K562 (cell line): ENCODE measurements at regions not wholly inside any gene's neighbourhood (a gene's known extent, or its start where the extent isn't known, plus 50 kb on each side); places are given as distances from the start of the nearest gene placed in this dataset.

Source experiments
- ATAC-seq: fragments of 200-7000 bp; cut with Tn5 transposase; 3 replicates; pipeline ENCODE4 v1.9.1; 2020; ENCODE audit warnings: moderate library complexity
- BruUV-seq: library from RNA; stranded (reverse); fragments of 400-500 nt; replicated peaks from 2 replicates; lab custom pipeline; 2021; lab: Mats Ljungman, UMichigan
- CTCF ChIA-PET: fragments of 300-600 bp; formaldehyde crosslinking; extraction: SDS; loops from one replicate; lab custom pipeline; 2021; ENCODE audit warnings: low intra/inter-chr PET ratio; lab: Yijun Ruan, JAX
- POLR2A ChIA-PET: fragments of 300-600, 350-650 bp; sonication (Branson Sonifier 250); formaldehyde crosslinking; extraction: SDS; loops from one replicate; lab custom pipeline; 2021; ENCODE audit warnings: antibody characterized with exemption, inconsistent platforms; lab: Yijun Ruan, JAX
- DNase-seq, 4 experiments: peaks; one replicate each; pipeline versions ENCODE4 v3.0.0 to v3.0.0-alpha.2; 2011 to 2018; ENCODE audit warnings: low spot score in 3 of 4, mixed read lengths in 3 of 4; ENCODE audit errors: extremely low read depth in 1 of 4
- FAIRE-seq: peaks from 2 replicates; lab custom pipeline; 2011; peaks lifted over from hg19 to GRCh38; lab: Jason Lieb, UNC
- H2AFZ ChIP-seq: 2 replicates; pipeline ENCODE4 v1.6.0; 2011; ENCODE audit warnings: low read depth, low read length, control low read depth, inconsistent platforms
- H3K27ac ChIP-seq: fragments of 200-600 bp; 3 replicates; pipeline ENCODE4 v1.8.0; 2011; ENCODE audit warnings: low read depth, mild to moderate bottlenecking, control low read depth, inconsistent platforms, low read length, moderate library complexity, mixed read lengths; ENCODE audit errors: extremely low read depth
- H3K27me3 ChIP-seq, 2 experiments: fragments of 300-600 bp in 1 of 2; 2 replicates in 1 of 2; 3 replicates in 1 of 2; pipeline versions ENCODE4 v1.6.0 to v1.8.0; 2011; ENCODE audit warnings: inconsistent platforms in 2 of 2, low read length in 2 of 2, mild to moderate bottlenecking in 1 of 2, mixed read lengths in 1 of 2, moderate library complexity in 1 of 2; ENCODE audit not compliant: control insufficient read depth in 2 of 2, insufficient read depth in 2 of 2
- H3K36me3 ChIP-seq: fragments of 300-600 bp; 3 replicates; pipeline ENCODE4 v1.8.0; 2011; ENCODE audit warnings: mild to moderate bottlenecking, low read length, inconsistent platforms; ENCODE audit not compliant: control insufficient read depth, insufficient read depth
- H3K4me1 ChIP-seq, 2 experiments: fragments of 200-600 bp in 1 of 2; replicated peaks in 1 of 2; 2 replicates in 1 of 2; 3 replicates in 1 of 2; pipeline versions ENCODE4 v1.5.1 to v1.8.0; 2011; ENCODE audit warnings: inconsistent platforms in 2 of 2, low read length in 2 of 2, mild to moderate bottlenecking in 1 of 2, mixed read lengths in 1 of 2, moderate library complexity in 1 of 2; ENCODE audit not compliant: control insufficient read depth in 2 of 2, insufficient read depth in 2 of 2
- H3K4me2 ChIP-seq: 2 replicates; pipeline ENCODE4 v1.6.1; 2011; ENCODE audit warnings: low read length, control low read depth, inconsistent platforms, mixed read lengths; ENCODE audit not compliant: insufficient read depth
- H3K4me3 ChIP-seq: fragments of 200-600 bp; sonication (generic), shearing (Covaris generic); 2 replicates; pipeline ENCODE4 v1.5.1; 2016; ENCODE audit warnings: control low read depth, inconsistent platforms
- H3K79me2 ChIP-seq: fragments of 200-600 bp; 3 replicates; pipeline ENCODE4 v1.8.0; 2011; ENCODE audit warnings: low read length, inconsistent platforms; ENCODE audit not compliant: control insufficient read depth, insufficient read depth
- H3K9ac ChIP-seq, 2 experiments: 2 replicates each; pipeline versions ENCODE4 v1.6.0 to v1.6.1; 2011; ENCODE audit warnings: low read depth in 2 of 2, low read length in 2 of 2, control low read depth in 1 of 2, inconsistent platforms in 1 of 2, mild to moderate bottlenecking in 1 of 2, mixed read lengths in 1 of 2; ENCODE audit not compliant: insufficient read depth in 1 of 2
- H3K9me1 ChIP-seq: one replicate; pipeline ENCODE4 v1.6.0; 2011; ENCODE audit warnings: inconsistent platforms, mild to moderate bottlenecking, low read length, moderate library complexity; ENCODE audit not compliant: control insufficient read depth, insufficient read depth
- H3K9me3 ChIP-seq: replicated peaks from 2 replicates; pipeline ENCODE4 v1.5.1; 2011; ENCODE audit warnings: low read depth, low read length, inconsistent platforms; ENCODE audit not compliant: control insufficient read depth, insufficient read depth
- H4K20me1 ChIP-seq: replicated peaks from 2 replicates; pipeline ENCODE4 v1.6.1; 2011; ENCODE audit warnings: low read length, inconsistent platforms, mixed read lengths; ENCODE audit not compliant: control insufficient read depth, insufficient read depth
- GTF2F1 ChIP-seq: IDR thresholded peaks from 2 replicates; pipeline ENCODE4 v1.6.1; 2011; ENCODE audit warnings: low read depth, low read length, improper control_type of control experiment
- HOXB6 ChIP-seq: fragments of 250-450 bp; sonication (Bioruptor Pico); IDR thresholded peaks from 2 replicates; pipeline ENCODE4 v1.5.1; 2022; ENCODE audit warnings: mild to moderate bottlenecking, borderline replicate concordance
- MEIS2 ChIP-seq: fragments of 450-650 bp; IDR thresholded peaks from 2 replicates; pipeline ENCODE4 v1.6.1; 2014; ENCODE audit warnings: mild to moderate bottlenecking; ENCODE audit not compliant: partially characterized antibody
- MTA1 ChIP-seq: fragments of 450-650 bp; IDR thresholded peaks from 2 replicates; pipeline ENCODE4 v1.6.1; 2017; ENCODE audit warnings: borderline replicate concordance
- PTBP1 ChIP-seq: fragments of 200-400 bp; formaldehyde crosslinking; IDR thresholded peaks from 2 replicates; pipeline ENCODE4 v1.6.1; 2017; ENCODE audit warnings: low read depth, low read length
- RBM25 ChIP-seq: fragments of 200-400 bp; formaldehyde crosslinking; IDR thresholded peaks from 2 replicates; pipeline ENCODE4 v1.6.1; 2018; ENCODE audit warnings: low read length, low read depth, moderate library complexity; ENCODE audit not compliant: severe bottlenecking
- SREBF2 ChIP-seq: sonication (generic); formaldehyde crosslinking; IDR thresholded peaks from 2 replicates; pipeline ENCODE4 v1.4.0; 2020; ENCODE audit warnings: mild to moderate bottlenecking, missing genetic modification reagents
- XRCC4 ChIP-seq: IDR thresholded peaks from one replicate; pipeline ENCODE4 v1.6.1; 2011; ENCODE audit not compliant: insufficient read depth, insufficient read length; ENCODE audit errors: extremely low read depth
- ZBTB8A ChIP-seq: fragments of 450-650 bp; IDR thresholded peaks from 2 replicates; pipeline ENCODE4 v1.6.1; 2018; ENCODE audit warnings: mild to moderate bottlenecking, moderate library complexity; ENCODE audit not compliant: partially characterized antibody
- ZKSCAN8 ChIP-seq: fragments of 200-800 bp; sonication (Bioruptor generic); IDR thresholded peaks from 2 replicates; pipeline ENCODE4 v1.6.1; 2016; ENCODE audit warnings: missing genetic modification characterization, missing compliant biosample characterization
- ZNF668 ChIP-seq: fragments of 250-450 bp; sonication (Bioruptor Pico); IDR thresholded peaks from 2 replicates; pipeline ENCODE4 v1.8.0; 2022; ENCODE audit warnings: mild to moderate bottlenecking, inconsistent platforms
- WGBS: fragments of 100-300 bp; shearing (Covaris generic); methylation state at CpG from one replicate; pipeline ENCODE4 v1.1.6; 2016; ENCODE audit warnings: low coverage, mixed read lengths; ENCODE audit not compliant: insufficient coverage; ENCODE audit errors: missing lambda C conversion rate; 5-methylcytosine and 5-hydroxymethylcytosine counted together
- in situ Hi-C: fragments of 300-500 bp; cut with MboI; formaldehyde crosslinking; loops from 4 replicates; pipeline ENCODE4 v1.15.0; 2018; ENCODE audit warnings: inconsistent platforms, mixed read lengths
- intact Hi-C: fragments of 100-400 bp; cut with micrococcal nuclease; formaldehyde crosslinking; loops from 2 replicates; pipeline ENCODE4 v1.14.2; 2022
- TF ChIP-seq, protein P1 (sequence below), 2 experiments: fragments of 450-650 bp in 1 of 2; IDR thresholded peaks; 2 replicates each; pipeline ENCODE4 v1.6.1; 2011 to 2017; ENCODE audit warnings: low read depth in 2 of 2, antibody characterized with exemption in 1 of 2, borderline replicate concordance in 1 of 2, low read length in 1 of 2, mild to moderate bottlenecking in 1 of 2, mixed read lengths in 1 of 2; ENCODE audit not compliant: control insufficient read depth in 1 of 2
- TF ChIP-seq, protein P2 (sequence below): fragments of 450-650 bp; IDR thresholded peaks from 2 replicates; pipeline ENCODE4 v1.6.1; 2017; ENCODE audit warnings: antibody characterized with exemption
- TF ChIP-seq, protein P3 (sequence below): fragments of 250-450 bp; sonication (Bioruptor Pico); IDR thresholded peaks from 2 replicates; pipeline ENCODE4 v1.5.0; 2021
- TF ChIP-seq, protein P4 (sequence below): fragments of 250-450 bp; sonication (Bioruptor Pico); IDR thresholded peaks from 2 replicates; pipeline ENCODE4 v1.5.0; 2020; ENCODE audit warnings: mild to moderate bottlenecking, borderline replicate concordance

DNA sequence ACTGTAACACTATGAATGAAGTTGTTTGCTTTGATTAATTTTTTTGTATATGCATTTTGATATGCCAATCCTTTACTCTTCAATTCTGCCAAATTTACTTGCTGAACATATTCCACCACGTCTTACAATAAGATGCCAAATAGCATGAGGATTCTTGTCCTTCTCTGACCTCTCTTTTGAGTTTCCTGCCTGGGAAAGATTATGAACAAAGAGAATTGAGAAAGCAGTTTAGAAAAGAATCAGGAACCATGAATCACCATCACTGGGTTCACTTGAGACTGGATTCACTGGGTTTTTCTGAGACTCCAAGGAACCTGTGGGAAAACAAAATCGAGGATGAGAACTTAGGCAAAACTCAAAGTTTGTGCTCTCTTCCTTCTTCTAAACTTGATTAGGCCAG is 256.5 kb downstream of the CETN3 start:
- ChIA-PET POLR2A (no interaction called here), CTCF (interaction anchor here (0.6 kb wide), 1 partner anchor 447 kb away, joined by 3 read pairs; no protein-coding TSS in a partner anchor)
- FAIRE-seq: no peak
- BruUV-seq: no TSS peak
- no peak for DNase-seq
- H3K27ac ChIP-seq: no peak overlapping the region
- no peak for ATAC-seq
- no peaks in the 10 kb centered on the region for H3K9me1 ChIP-seq
- intact Hi-C loops: no loop called here
- no peaks in the 10 kb centered on the region for H3K9me3 ChIP-seq
- no peaks in the 10 kb centered on the region for H3K36me3 ChIP-seq
- in situ Hi-C loops: no loop called here
- no peak overlapping the region for H3K4me2 ChIP-seq
- no peaks in the 10 kb centered on the region for H3K79me2 ChIP-seq
- no peaks in the 10 kb centered on the region for H3K4me1 ChIP-seq
- H3K4me3 ChIP-seq: no peak overlapping the region
- no peak overlapping the region for H3K9ac ChIP-seq
- no peaks in the 10 kb centered on the region for H3K27me3 ChIP-seq
- 5% methylated on average over 2 of the region's 2 CpGs for WGBS
- no peaks in the 10 kb centered on the region for H4K20me1 ChIP-seq
- no peak overlapping the region for H2AFZ ChIP-seq
- no peak for TF ChIP-seq XRCC4
- TF ChIP-seq, protein P1, sequence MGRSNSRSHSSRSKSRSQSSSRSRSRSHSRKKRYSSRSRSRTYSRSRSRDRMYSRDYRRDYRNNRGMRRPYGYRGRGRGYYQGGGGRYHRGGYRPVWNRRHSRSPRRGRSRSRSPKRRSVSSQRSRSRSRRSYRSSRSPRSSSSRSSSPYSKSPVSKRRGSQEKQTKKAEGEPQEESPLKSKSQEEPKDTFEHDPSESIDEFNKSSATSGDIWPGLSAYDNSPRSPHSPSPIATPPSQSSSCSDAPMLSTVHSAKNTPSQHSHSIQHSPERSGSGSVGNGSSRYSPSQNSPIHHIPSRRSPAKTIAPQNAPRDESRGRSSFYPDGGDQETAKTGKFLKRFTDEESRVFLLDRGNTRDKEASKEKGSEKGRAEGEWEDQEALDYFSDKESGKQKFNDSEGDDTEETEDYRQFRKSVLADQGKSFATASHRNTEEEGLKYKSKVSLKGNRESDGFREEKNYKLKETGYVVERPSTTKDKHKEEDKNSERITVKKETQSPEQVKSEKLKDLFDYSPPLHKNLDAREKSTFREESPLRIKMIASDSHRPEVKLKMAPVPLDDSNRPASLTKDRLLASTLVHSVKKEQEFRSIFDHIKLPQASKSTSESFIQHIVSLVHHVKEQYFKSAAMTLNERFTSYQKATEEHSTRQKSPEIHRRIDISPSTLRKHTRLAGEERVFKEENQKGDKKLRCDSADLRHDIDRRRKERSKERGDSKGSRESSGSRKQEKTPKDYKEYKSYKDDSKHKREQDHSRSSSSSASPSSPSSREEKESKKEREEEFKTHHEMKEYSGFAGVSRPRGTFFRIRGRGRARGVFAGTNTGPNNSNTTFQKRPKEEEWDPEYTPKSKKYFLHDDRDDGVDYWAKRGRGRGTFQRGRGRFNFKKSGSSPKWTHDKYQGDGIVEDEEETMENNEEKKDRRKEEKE (IDR thresholded peaks at IDR 0.05; ENCODE audit: borderline replicate concordance in 1 of 2, control insufficient read depth in 1 of 2, low read depth in 2 of 2, low read length in 1 of 2): no peak
- no peak for TF ChIP-seq RBM25
- TF ChIP-seq ZBTB8A: no peak
- TF ChIP-seq, protein P2, sequence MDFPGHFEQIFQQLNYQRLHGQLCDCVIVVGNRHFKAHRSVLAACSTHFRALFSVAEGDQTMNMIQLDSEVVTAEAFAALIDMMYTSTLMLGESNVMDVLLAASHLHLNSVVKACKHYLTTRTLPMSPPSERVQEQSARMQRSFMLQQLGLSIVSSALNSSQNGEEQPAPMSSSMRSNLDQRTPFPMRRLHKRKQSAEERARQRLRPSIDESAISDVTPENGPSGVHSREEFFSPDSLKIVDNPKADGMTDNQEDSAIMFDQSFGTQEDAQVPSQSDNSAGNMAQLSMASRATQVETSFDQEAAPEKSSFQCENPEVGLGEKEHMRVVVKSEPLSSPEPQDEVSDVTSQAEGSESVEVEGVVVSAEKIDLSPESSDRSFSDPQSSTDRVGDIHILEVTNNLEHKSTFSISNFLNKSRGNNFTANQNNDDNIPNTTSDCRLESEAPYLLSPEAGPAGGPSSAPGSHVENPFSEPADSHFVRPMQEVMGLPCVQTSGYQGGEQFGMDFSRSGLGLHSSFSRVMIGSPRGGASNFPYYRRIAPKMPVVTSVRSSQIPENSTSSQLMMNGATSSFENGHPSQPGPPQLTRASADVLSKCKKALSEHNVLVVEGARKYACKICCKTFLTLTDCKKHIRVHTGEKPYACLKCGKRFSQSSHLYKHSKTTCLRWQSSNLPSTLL: no peak
- TF ChIP-seq, protein P3, sequence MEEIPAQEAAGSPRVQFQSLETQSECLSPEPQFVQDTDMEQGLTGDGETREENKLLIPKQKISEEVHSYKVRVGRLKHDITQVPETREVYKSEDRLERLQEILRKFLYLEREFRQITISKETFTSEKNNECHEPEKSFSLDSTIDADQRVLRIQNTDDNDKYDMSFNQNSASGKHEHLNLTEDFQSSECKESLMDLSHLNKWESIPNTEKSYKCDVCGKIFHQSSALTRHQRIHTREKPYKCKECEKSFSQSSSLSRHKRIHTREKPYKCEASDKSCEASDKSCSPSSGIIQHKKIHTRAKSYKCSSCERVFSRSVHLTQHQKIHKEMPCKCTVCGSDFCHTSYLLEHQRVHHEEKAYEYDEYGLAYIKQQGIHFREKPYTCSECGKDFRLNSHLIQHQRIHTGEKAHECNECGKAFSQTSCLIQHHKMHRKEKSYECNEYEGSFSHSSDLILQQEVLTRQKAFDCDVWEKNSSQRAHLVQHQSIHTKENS (CRISPR knock-in tag): no peak
- TF ChIP-seq GTF2F1: no peak
- TF ChIP-seq ZKSCAN8 (CRISPR knock-in tag): no peak
- no peak for TF ChIP-seq MEIS2
- TF ChIP-seq HOXB6: no peak
- no peak for TF ChIP-seq ZNF668 (CRISPR knock-in tag)
- TF ChIP-seq, protein P4, sequence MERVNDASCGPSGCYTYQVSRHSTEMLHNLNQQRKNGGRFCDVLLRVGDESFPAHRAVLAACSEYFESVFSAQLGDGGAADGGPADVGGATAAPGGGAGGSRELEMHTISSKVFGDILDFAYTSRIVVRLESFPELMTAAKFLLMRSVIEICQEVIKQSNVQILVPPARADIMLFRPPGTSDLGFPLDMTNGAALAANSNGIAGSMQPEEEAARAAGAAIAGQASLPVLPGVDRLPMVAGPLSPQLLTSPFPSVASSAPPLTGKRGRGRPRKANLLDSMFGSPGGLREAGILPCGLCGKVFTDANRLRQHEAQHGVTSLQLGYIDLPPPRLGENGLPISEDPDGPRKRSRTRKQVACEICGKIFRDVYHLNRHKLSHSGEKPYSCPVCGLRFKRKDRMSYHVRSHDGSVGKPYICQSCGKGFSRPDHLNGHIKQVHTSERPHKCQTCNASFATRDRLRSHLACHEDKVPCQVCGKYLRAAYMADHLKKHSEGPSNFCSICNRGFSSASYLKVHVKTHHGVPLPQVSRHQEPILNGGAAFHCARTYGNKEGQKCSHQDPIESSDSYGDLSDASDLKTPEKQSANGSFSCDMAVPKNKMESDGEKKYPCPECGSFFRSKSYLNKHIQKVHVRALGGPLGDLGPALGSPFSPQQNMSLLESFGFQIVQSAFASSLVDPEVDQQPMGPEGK (CRISPR knock-in tag): no peak
- no peak for TF ChIP-seq PTBP1
- TF ChIP-seq MTA1: no peak
- TF ChIP-seq SREBF2 (CRISPR knock-in tag): no peak
